Epithelial cell of proximal tubule (primary cell): ENCODE measurements at regions not wholly inside any gene's neighbourhood (a gene's known extent, or its start where the extent isn't known, plus 50 kb on each side); places are given as distances from the start of the nearest gene placed in this dataset.
A peak's percentile ranks its signal among the peaks of the same experiment; 100 is the strongest.

ENCODE experiments used
- DNase-seq: peaks from one replicate; pipeline ENCODE4 v3.0.0-alpha.2; 2011; ENCODE audit warnings: low read depth
- H3K4me3 ChIP-seq: 2 replicates; pipeline ENCODE4 v1.5.1; 2011; ENCODE audit warnings: low read depth, mild to moderate bottlenecking, low read length
- TF ChIP-seq, protein P1 (sequence below): conservative IDR thresholded peaks from 2 replicates; pipeline ENCODE4 v1.5.1; 2012; ENCODE audit warnings: low read depth, mild to moderate bottlenecking, low read length

DNA sequence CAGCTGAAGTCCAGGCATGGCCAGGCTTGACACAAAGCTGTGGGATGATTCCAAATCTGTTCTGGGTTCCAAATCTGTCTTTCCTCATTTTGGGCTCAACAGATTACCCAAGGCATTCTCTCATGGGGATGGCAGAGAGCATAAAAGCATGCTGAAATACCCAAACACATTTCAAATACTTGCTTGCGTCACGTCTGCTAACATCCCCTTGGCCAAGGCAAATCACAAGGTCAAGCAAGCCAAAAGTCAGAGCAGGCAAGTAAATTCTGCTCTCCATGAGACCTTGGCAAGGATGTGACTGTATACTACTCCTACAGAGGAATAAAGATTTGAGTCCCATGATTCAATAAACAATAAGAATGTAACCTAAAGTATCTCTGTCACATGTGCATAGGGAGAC, 306.7 kb downstream of the EPB41L4A start:
- no peak for DNase-seq
- H3K4me3 ChIP-seq = no peak overlapping the region
- TF ChIP-seq, protein P1, sequence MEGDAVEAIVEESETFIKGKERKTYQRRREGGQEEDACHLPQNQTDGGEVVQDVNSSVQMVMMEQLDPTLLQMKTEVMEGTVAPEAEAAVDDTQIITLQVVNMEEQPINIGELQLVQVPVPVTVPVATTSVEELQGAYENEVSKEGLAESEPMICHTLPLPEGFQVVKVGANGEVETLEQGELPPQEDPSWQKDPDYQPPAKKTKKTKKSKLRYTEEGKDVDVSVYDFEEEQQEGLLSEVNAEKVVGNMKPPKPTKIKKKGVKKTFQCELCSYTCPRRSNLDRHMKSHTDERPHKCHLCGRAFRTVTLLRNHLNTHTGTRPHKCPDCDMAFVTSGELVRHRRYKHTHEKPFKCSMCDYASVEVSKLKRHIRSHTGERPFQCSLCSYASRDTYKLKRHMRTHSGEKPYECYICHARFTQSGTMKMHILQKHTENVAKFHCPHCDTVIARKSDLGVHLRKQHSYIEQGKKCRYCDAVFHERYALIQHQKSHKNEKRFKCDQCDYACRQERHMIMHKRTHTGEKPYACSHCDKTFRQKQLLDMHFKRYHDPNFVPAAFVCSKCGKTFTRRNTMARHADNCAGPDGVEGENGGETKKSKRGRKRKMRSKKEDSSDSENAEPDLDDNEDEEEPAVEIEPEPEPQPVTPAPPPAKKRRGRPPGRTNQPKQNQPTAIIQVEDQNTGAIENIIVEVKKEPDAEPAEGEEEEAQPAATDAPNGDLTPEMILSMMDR = no peak

DNA sequence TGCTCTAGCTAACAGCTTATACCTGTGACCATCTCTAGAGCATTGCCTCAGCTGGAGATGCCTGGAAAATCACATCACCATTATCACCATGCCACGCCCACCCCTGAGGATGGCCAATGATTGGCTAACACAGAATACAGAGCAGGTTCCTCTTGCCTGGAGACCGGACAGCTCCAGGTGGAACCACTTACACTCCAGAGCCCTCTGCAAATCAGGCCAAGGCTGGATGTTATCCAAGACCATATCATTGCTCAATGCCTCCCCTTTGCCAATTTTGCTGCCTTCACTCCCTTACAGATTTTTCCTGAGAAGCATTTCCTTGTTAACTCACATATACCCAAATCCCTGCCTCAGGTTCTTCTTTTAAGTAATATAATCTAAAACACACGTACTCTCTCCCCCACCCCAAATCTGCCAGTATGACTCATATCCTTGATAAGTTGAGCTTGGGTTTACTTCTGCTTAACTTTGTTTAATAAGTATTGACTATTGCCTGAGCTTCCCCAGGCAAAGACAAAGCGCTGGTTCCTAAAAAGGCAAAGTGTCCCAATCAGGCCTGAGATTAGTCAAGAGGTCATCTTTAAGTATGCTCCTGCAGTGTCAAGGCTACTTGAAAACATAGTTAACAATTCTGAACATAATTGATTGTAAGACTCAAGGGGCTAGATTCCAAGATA, 309.6 kb downstream of the EPB41L4A start:
- no peak overlapping the region for H3K4me3 ChIP-seq
- TF ChIP-seq, protein P1 = no peak
- peak; percentile 40 for DNase-seq

DNA sequence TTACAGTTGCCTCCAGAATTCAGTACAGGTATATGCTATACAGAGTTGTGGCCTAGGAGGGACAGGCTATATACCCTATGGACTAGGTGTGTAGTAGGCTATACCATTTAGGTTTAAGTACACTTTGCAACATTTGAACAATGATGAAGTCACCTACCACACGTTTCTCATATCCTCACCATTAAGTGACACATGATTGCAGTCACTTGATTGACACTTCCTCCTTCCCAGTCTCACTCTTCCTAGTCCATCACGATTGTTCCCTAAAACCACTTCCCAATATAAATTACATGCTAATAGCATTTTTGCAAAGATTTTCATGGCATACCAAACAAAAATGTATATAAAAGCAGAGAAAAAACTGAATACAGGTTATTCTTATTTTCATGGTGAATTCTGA, 312.2 kb downstream of the EPB41L4A start:
- no peak for DNase-seq
- no peak overlapping the region for H3K4me3 ChIP-seq
- TF ChIP-seq, protein P1 = no peak

DNA sequence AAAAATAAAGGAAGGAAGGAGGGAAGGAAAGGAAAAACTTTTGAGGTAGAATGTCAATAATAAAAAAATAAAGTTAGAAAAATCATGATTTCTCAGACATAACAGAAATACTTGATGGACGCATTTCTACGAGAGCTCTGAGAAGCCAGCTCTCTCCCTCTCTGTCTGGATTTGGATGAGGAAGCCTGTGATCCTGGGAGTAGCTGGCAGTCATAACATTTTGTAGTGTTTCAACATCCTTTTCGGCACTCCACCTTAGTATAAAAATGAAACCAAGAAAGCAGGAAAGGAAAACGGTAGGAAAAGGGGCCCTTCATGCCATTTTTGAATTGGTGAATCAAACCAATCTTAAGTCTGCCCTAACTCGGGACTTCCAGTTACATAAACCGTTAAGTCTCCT, 321.3 kb downstream of the EPB41L4A start:
- TF ChIP-seq, protein P1 = no peak
- H3K4me3 ChIP-seq = no peak overlapping the region
- no peak for DNase-seq

DNA sequence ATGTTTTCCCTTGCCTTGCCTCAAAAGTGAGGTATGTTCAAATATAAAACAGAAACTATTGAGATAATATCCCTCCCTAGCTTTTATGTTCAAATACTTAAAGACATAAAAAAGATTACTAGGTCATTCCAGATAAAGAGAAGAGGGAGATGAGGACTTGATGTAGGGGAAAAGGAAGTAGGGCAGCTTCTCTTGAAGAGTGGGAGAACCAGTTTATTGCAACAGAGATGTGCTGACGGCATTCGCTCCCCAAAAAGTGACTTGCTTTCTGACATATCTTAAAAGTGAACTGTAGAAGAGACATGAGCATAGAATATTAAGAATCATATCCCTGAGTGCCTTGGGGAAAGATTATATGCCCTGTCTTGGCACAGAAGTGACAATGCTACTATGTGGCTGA, 330.2 kb upstream of the NREP start:
- no peak for DNase-seq
- H3K4me3 ChIP-seq = no peak overlapping the region
- TF ChIP-seq, protein P1 = no peak

DNA sequence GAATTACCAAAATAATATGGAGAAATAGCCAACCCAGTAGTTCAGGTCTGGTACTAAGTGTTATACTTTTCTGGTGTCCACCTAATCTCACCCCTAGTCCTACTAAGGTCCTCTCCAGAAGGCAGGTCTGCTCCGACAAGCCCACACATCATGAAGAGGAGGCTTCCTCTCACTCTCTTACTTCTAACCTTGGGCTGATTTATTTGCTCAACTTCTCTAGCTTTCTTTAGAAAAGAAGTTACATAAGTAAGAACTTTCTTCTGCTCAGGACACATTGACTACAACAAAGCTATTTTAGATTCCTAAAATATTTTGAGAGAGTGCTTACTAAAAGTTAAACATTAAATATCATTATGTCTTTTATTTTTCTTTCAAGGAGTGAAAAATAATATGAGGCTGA, 329.7 kb upstream of the NREP start:
- TF ChIP-seq, protein P1 = no peak
- no peak overlapping the region for H3K4me3 ChIP-seq
- DNase-seq = no peak

DNA sequence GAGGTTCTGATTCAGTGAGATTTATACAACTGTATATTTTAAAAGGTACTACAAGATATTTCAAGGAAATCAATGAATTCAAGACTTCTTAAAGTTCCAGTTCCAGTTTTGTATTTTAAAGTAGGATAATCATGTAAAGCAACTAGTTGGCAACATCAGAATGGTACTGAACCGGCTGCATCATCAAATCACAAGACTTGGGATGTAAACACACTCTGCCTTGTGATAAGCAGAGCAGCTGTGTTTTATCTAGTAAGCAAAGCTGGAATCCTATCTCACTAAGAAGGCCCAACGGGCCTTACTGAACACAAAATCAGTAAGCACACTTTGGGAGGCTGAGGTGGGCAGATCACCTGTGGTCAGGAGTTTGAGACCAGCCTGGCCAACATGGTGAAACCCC, 327.2 kb upstream of the NREP start:
- no peak overlapping the region for H3K4me3 ChIP-seq
- DNase-seq = no peak
- TF ChIP-seq, protein P1 = no peak
